Neural progenitor cell (in vitro differentiated cells): ENCODE measurements at regions not wholly inside any gene's neighbourhood (a gene's known extent, or its start where the extent isn't known, plus 50 kb on each side); places are given as distances from the start of the nearest gene placed in this dataset.
"Not testable (repeated sequence)": the region's sequence is repeated elsewhere in the genome, so short reads cannot be mapped to it uniquely, and the experiment has no call there.

Experiments
- DNase-seq: peaks from one replicate; pipeline ENCODE4 v3.0.0-alpha.2; 2016; ENCODE audit warnings: low spot score
- H2AFZ ChIP-seq: fragments of 200-600 bp; sonication (generic); replicated peaks from 2 replicates; pipeline ENCODE4 v1.6.1; 2016; ENCODE audit warnings: antibody characterized with exemption
- H3F3A ChIP-seq: fragments of 200-600 bp; sonication (generic); 2 replicates; pipeline ENCODE4 v1.6.1; 2016; ENCODE audit warnings: antibody characterized with exemption, low read depth
- H3K27ac ChIP-seq: fragments of 200-600 bp; sonication (generic); 2 replicates; pipeline ENCODE4 v1.5.1; 2016; ENCODE audit warnings: mild to moderate bottlenecking
- H3K27me3 ChIP-seq: fragments of 200-600 bp; sonication (generic); 2 replicates; pipeline ENCODE4 v1.6.1; 2016; ENCODE audit warnings: mild to moderate bottlenecking, moderate library complexity
- H3K36me3 ChIP-seq: fragments of 200-600 bp; sonication (generic); 2 replicates; pipeline ENCODE4 v1.5.1; 2016
- H3K4me1 ChIP-seq: fragments of 200-600 bp; sonication (generic); 2 replicates; pipeline ENCODE4 v1.6.1; 2016; ENCODE audit warnings: mixed run types
- H3K4me2 ChIP-seq: fragments of 200-600 bp; sonication (generic); 2 replicates; pipeline ENCODE4 v1.6.1; 2016
- H3K4me3 ChIP-seq: fragments of 200-600 bp; sonication (generic); 2 replicates; pipeline ENCODE4 v1.5.1; 2016
- H3K79me2 ChIP-seq: fragments of 200-600 bp; sonication (generic); 2 replicates; pipeline ENCODE4 v1.6.1; 2016; ENCODE audit warnings: low read depth
- H3K9ac ChIP-seq: fragments of 200-600 bp; sonication (generic); 2 replicates; pipeline ENCODE4 v1.6.1; 2016
- H3K9me3 ChIP-seq: fragments of 200-600 bp; sonication (generic); 2 replicates; pipeline ENCODE4 v1.5.1; 2016; ENCODE audit warnings: low read depth
- H4K20me1 ChIP-seq: fragments of 200-600 bp; sonication (generic); 2 replicates; pipeline ENCODE4 v1.6.1; 2016; ENCODE audit warnings: low read depth
- H3K27ac Mint-ChIP-seq: 3 replicates; pipeline ENCODE4 v1.8.0; 2021; ENCODE audit warnings: mixed read lengths
- H3K27me3 Mint-ChIP-seq: 2 replicates; pipeline ENCODE4 v1.8.0; 2022; ENCODE audit warnings: low read depth, mild to moderate bottlenecking, inconsistent platforms, moderate library complexity, mixed read lengths; ENCODE audit not compliant: insufficient read depth
- H3K36me3 Mint-ChIP-seq: 3 replicates; pipeline ENCODE4 v1.8.0; 2021; ENCODE audit warnings: mixed read lengths
- H3K4me1 Mint-ChIP-seq: 3 replicates; pipeline ENCODE4 v1.8.0; 2021; ENCODE audit warnings: mixed read lengths
- H3K4me3 Mint-ChIP-seq: 3 replicates; pipeline ENCODE4 v1.8.0; 2021; ENCODE audit warnings: mild to moderate bottlenecking, moderate library complexity, mixed read lengths
- H3K9me3 Mint-ChIP-seq: 3 replicates; pipeline ENCODE4 v1.8.0; 2020; ENCODE audit warnings: mixed read lengths
- EZH2 ChIP-seq: fragments of 200-600 bp; sonication (generic); IDR thresholded peaks from 2 replicates; pipeline ENCODE4 v1.6.1; 2017; ENCODE audit warnings: antibody characterized with exemption, mild to moderate bottlenecking, moderate library complexity
- EZH2phosphoT487 ChIP-seq: fragments of 200-600 bp; sonication (generic); IDR thresholded peaks from 2 replicates; pipeline ENCODE4 v1.6.1; 2017; ENCODE audit warnings: antibody characterized with exemption
- TF ChIP-seq, protein P1 (sequence below): fragments of 200-600 bp; sonication (generic); IDR thresholded peaks from 2 replicates; pipeline ENCODE4 v1.5.1; 2017; ENCODE audit warnings: antibody characterized with exemption, mild to moderate bottlenecking

DNA sequence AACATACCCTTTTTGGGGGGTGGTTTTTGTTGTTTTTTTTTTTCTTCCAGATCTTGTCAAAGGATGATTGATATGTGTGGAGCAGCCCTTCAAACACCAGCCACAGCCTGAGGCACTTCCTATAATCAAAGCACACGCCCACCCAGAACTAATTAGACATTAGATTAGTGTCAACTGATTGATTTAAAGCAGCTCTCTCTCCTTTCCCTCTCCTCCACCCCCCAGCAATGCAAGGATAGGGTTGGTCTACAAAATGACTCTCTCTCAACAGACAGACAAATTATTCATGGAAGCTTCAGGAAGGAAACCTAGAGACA lies 250.3 kb upstream of the SOX9 start:
- H3K4me3 ChIP-seq, result no peak overlapping the region
- peak overlapping the region; percentile 4 for H3K4me2 ChIP-seq
- Mint-ChIP-seq H3K27ac (no peak overlapping the region), H3K36me3 (no peaks in the 10 kb centered on the region), H3K4me1 (peaks cover 4% of the 10 kb centered on the region), H3K9me3 (no peaks in the 10 kb centered on the region), H3K27me3 (no peaks in the 10 kb centered on the region), H3K4me3 (no peak overlapping the region)
- no peaks in the 10 kb centered on the region for H3K27me3 ChIP-seq
- H3K79me2 ChIP-seq, result no peaks in the 10 kb centered on the region
- peak; percentile 47 for DNase-seq
- H3K9me3 ChIP-seq, result peaks cover 3% of the 10 kb centered on the region
- no peaks in the 10 kb centered on the region for H3F3A ChIP-seq
- H3K4me1 ChIP-seq, result peaks cover 16% of the 10 kb centered on the region
- no peaks in the 10 kb centered on the region for H4K20me1 ChIP-seq
- no peak overlapping the region for H3K27ac ChIP-seq
- no peaks in the 10 kb centered on the region for H3K36me3 ChIP-seq
- H2AFZ ChIP-seq, result no peak overlapping the region
- no peak for TF ChIP-seq EZH2
- no peak for TF ChIP-seq EZH2phosphoT487
- no peak overlapping the region for H3K9ac ChIP-seq

GRCh38 chr17:71872843-71873485 lies 247.9 kb upstream of the SOX9 start:
- H4K20me1 ChIP-seq, result no peaks in the 10 kb centered on the region
- no peak overlapping the region for H3K4me2 ChIP-seq
- H3K4me3 ChIP-seq, result no peak overlapping the region
- no peaks in the 10 kb centered on the region for H3F3A ChIP-seq
- no peaks in the 10 kb centered on the region for H3K36me3 Mint-ChIP-seq
- peaks cover 4% of the 10 kb centered on the region for H3K4me1 Mint-ChIP-seq
- H3K27me3 Mint-ChIP-seq, result no peaks in the 10 kb centered on the region
- H3K9ac ChIP-seq, result no peak overlapping the region
- no peak overlapping the region for H2AFZ ChIP-seq
- H3K9me3 Mint-ChIP-seq, result no peaks in the 10 kb centered on the region
- no peak for TF ChIP-seq EZH2
- TF ChIP-seq, protein P1, sequence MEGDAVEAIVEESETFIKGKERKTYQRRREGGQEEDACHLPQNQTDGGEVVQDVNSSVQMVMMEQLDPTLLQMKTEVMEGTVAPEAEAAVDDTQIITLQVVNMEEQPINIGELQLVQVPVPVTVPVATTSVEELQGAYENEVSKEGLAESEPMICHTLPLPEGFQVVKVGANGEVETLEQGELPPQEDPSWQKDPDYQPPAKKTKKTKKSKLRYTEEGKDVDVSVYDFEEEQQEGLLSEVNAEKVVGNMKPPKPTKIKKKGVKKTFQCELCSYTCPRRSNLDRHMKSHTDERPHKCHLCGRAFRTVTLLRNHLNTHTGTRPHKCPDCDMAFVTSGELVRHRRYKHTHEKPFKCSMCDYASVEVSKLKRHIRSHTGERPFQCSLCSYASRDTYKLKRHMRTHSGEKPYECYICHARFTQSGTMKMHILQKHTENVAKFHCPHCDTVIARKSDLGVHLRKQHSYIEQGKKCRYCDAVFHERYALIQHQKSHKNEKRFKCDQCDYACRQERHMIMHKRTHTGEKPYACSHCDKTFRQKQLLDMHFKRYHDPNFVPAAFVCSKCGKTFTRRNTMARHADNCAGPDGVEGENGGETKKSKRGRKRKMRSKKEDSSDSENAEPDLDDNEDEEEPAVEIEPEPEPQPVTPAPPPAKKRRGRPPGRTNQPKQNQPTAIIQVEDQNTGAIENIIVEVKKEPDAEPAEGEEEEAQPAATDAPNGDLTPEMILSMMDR, result no peak
- TF ChIP-seq EZH2phosphoT487, result no peak
- H3K79me2 ChIP-seq, result no peaks in the 10 kb centered on the region
- no peaks in the 10 kb centered on the region for H3K27me3 ChIP-seq
- no peak overlapping the region for H3K27ac ChIP-seq
- DNase-seq, result no peak
- H3K4me3 Mint-ChIP-seq, result no peak overlapping the region
- H3K27ac Mint-ChIP-seq, result no peak overlapping the region
- peaks cover 3% of the 10 kb centered on the region for H3K9me3 ChIP-seq
- H3K4me1 ChIP-seq, result peaks cover 16% of the 10 kb centered on the region
- no peaks in the 10 kb centered on the region for H3K36me3 ChIP-seq

GRCh38 chr17:71874773-71875172 lies 246.0 kb upstream of the SOX9 start:
- not testable (repeated sequence) for H3K79me2 ChIP-seq, H3K9me3 Mint-ChIP-seq, H3F3A ChIP-seq, H2AFZ ChIP-seq, H3K9ac ChIP-seq, H3K9me3 ChIP-seq, H3K27ac Mint-ChIP-seq, H3K4me3 ChIP-seq, H3K36me3 ChIP-seq, H3K27me3 ChIP-seq, H3K4me2 ChIP-seq, H3K4me1 Mint-ChIP-seq, H3K27ac ChIP-seq, H3K36me3 Mint-ChIP-seq, H3K27me3 Mint-ChIP-seq, H3K4me3 Mint-ChIP-seq, H4K20me1 ChIP-seq, DNase-seq
- peaks cover 16% of the 10 kb centered on the region for H3K4me1 ChIP-seq

- Histone ChIP-seq H3K27me3 (no peaks in the 10 kb centered on the region), H4K20me1 (no peaks in the 10 kb centered on the region), H3K79me2 (no peaks in the 10 kb centered on the region), H3K4me2 (no peak overlapping the region), H3K27ac (no peak overlapping the region), H3F3A (no peaks in the 10 kb centered on the region), H3K4me3 (no peak overlapping the region), H3K36me3 (no peaks in the 10 kb centered on the region), H3K4me1 (no peaks in the 10 kb centered on the region), H3K9me3 (peaks cover 3% of the 10 kb centered on the region), H2AFZ (no peak overlapping the region), H3K9ac (no peak overlapping the region)
- Mint-ChIP-seq H3K27ac (no peak overlapping the region), H3K36me3 (no peaks in the 10 kb centered on the region), H3K4me1 (no peaks in the 10 kb centered on the region), H3K27me3 (no peaks in the 10 kb centered on the region), H3K9me3 (no peaks in the 10 kb centered on the region), H3K4me3 (no peak overlapping the region)
- no peak for DNase-seq
- no peak for TF ChIP-seq EZH2phosphoT487
- TF ChIP-seq EZH2, result no peak
- TF ChIP-seq, protein P1, result no peak
These were observed 242.5 kb upstream of the SOX9 start for GRCh38 chr17:71878271-71878670.
